H1 (cell line): ENCODE measurements at regions not wholly inside any gene's neighbourhood (a gene's known extent, or its start where the extent isn't known, plus 50 kb on each side); places are given as distances from the start of the nearest gene placed in this dataset.

Source experiments
- CTCF ChIA-PET: fragments of 300-600 bp; sonication (Branson Sonifier 250); formaldehyde crosslinking; loops from one replicate; lab custom pipeline; 2021; ENCODE audit not compliant: partially characterized antibody; lab: Charles Lee
- POLR2A ChIA-PET: fragments of 300-600 bp; sonication (Branson Sonifier 250); formaldehyde crosslinking; loops from one replicate; lab custom pipeline; 2021; ENCODE audit warnings: inconsistent platforms; ENCODE audit not compliant: partially characterized antibody; lab: Charles Lee
- DNase-seq, 2 experiments: peaks; one replicate each; pipeline versions ENCODE4 v3.0.0 to v3.0.0-alpha.2; 2010 to 2022; ENCODE audit warnings: low spot score in 2 of 2, low read depth in 1 of 2, mixed read lengths in 1 of 2
- FAIRE-seq: peaks from 2 replicates; lab custom pipeline; 2011; peaks lifted over from hg19 to GRCh38; lab: Jason Lieb, UNC
- H2AFZ ChIP-seq: 2 replicates; pipeline ENCODE4 v1.8.1; 2012; ENCODE audit warnings: low read length, inconsistent platforms
- H2AK5ac ChIP-seq: 2 replicates; pipeline ENCODE4 v1.6.1; 2013; ENCODE audit warnings: low read depth, low read length
- H2BK120ac ChIP-seq: replicated peaks from 2 replicates; pipeline ENCODE3; 2013; ENCODE audit warnings: low read depth, low read length, inconsistent platforms
- H2BK12ac ChIP-seq: 2 replicates; pipeline ENCODE4 v1.6.1; 2013; ENCODE audit warnings: low read depth, low read length
- H2BK15ac ChIP-seq: 2 replicates; pipeline ENCODE4 v1.6.1; 2013; ENCODE audit warnings: low read length
- H2BK20ac ChIP-seq: 2 replicates; pipeline ENCODE4 v1.6.1; 2013; ENCODE audit warnings: low read length
- H2BK5ac ChIP-seq: 2 replicates; pipeline ENCODE4 v1.6.1; 2013; ENCODE audit warnings: low read depth, low read length
- H3K14ac ChIP-seq: 2 replicates; pipeline ENCODE4 v1.6.1; 2013; ENCODE audit warnings: inconsistent platforms; ENCODE audit not compliant: insufficient read length
- H3K18ac ChIP-seq: 2 replicates; pipeline ENCODE4 v1.6.1; 2013; ENCODE audit warnings: low read length; ENCODE audit errors: extremely low read depth
- H3K23ac ChIP-seq: 2 replicates; pipeline ENCODE4 v1.6.1; 2013; ENCODE audit warnings: inconsistent platforms; ENCODE audit not compliant: insufficient read length
- H3K23me2 ChIP-seq: 2 replicates; pipeline ENCODE4 v1.6.1; 2013; ENCODE audit warnings: low read depth, low read length
- H3K27ac ChIP-seq: 2 replicates; pipeline ENCODE4 v1.6.1; 2011; ENCODE audit warnings: low read depth, low read length, inconsistent platforms
- H3K27me3 ChIP-seq, 4 experiments: replicated peaks in 1 of 4; 1 replicate in 1 of 4; 2 replicates in 3 of 4; pipeline versions ENCODE4 v1.6.1 to v1.8.1; 2011 to 2013; ENCODE audit warnings: low read length in 3 of 4, mild to moderate bottlenecking in 3 of 4, inconsistent platforms in 2 of 4, mixed read lengths in 2 of 4, moderate library complexity in 1 of 4; ENCODE audit not compliant: control insufficient read depth in 3 of 4, insufficient read depth in 3 of 4; ENCODE audit errors: extremely low read depth in 1 of 4
- H3K36me3 ChIP-seq, 4 experiments: 2 replicates each; pipeline versions ENCODE4 v1.6.1 to v1.8.1; 2011 to 2013; ENCODE audit warnings: mild to moderate bottlenecking in 4 of 4, low read length in 3 of 4, moderate library complexity in 2 of 4, control low read depth in 1 of 4, inconsistent platforms in 1 of 4; ENCODE audit not compliant: insufficient read depth in 4 of 4, control insufficient read depth in 2 of 4
- H3K4ac ChIP-seq: replicated peaks from 2 replicates; pipeline ENCODE3; 2013; ENCODE audit warnings: low read length, low read depth, mixed read lengths, inconsistent platforms; ENCODE audit not compliant: insufficient read length
- H3K4me1 ChIP-seq, 4 experiments: replicated peaks in 1 of 4; 1 replicate in 1 of 4; 2 replicates in 3 of 4; pipeline versions ENCODE4 v1.6.1 to v1.8.1; 2011 to 2013; ENCODE audit warnings: low read length in 3 of 4, inconsistent platforms in 2 of 4, mixed read lengths in 1 of 4; ENCODE audit not compliant: insufficient read depth in 4 of 4, control insufficient read depth in 3 of 4
- H3K4me2 ChIP-seq, 2 experiments: 2 replicates each; pipeline versions ENCODE4 v1.6.1 to v1.8.1; 2011 to 2013; ENCODE audit warnings: low read depth in 2 of 2, low read length in 2 of 2, control low read depth in 1 of 2, inconsistent platforms in 1 of 2, mild to moderate bottlenecking in 1 of 2; ENCODE audit not compliant: insufficient read depth in 1 of 2
- H3K4me3 ChIP-seq, 4 experiments: fragments of 200-600, 300-600 bp in 1 of 4; sonication (generic), shearing (Covaris generic), sonication (Bioruptor Twin) in 1 of 4; 2 replicates each; pipeline versions ENCODE4 v1.5.1 to v1.8.1; 2011 to 2016; ENCODE audit warnings: low read length in 4 of 4, low read depth in 3 of 4, control low read depth in 2 of 4, inconsistent platforms in 2 of 4, mild to moderate bottlenecking in 2 of 4, mixed read lengths in 1 of 4, moderate library complexity in 1 of 4; ENCODE audit not compliant: insufficient read depth in 2 of 4; ENCODE audit errors: extremely low read depth in 1 of 4
- H3K56ac ChIP-seq: replicated peaks from 2 replicates; pipeline ENCODE3; 2013; ENCODE audit warnings: low read depth, mild to moderate bottlenecking, mixed read lengths, low read length, inconsistent platforms; ENCODE audit not compliant: insufficient read length
- H3K79me1 ChIP-seq: 2 replicates; pipeline ENCODE4 v1.6.1; 2013; ENCODE audit warnings: low read depth, low read length, control low read depth
- H3K79me2 ChIP-seq, 2 experiments: 2 replicates each; pipeline versions ENCODE4 v1.6.1 to v1.8.1; 2012 to 2013; ENCODE audit warnings: low read length in 2 of 2, mild to moderate bottlenecking in 2 of 2, inconsistent platforms in 1 of 2; ENCODE audit not compliant: insufficient read depth in 2 of 2, control insufficient read depth in 1 of 2
- H3K9ac ChIP-seq, 4 experiments: replicated peaks in 1 of 4; 1 replicate in 1 of 4; 2 replicates in 3 of 4; pipeline versions ENCODE4 v1.6.1 to v1.8.1; 2011 to 2013; ENCODE audit warnings: low read depth in 3 of 4, low read length in 3 of 4, control low read depth in 2 of 4, mild to moderate bottlenecking in 2 of 4, moderate library complexity in 2 of 4, inconsistent platforms in 1 of 4; ENCODE audit errors: extremely low read depth in 1 of 4
- H3K9me3 ChIP-seq, 2 experiments: 2 replicates each; pipeline versions ENCODE4 v1.6.1 to v1.8.1; 2012 to 2013; ENCODE audit warnings: mild to moderate bottlenecking in 2 of 2, moderate library complexity in 2 of 2, control low read depth in 1 of 2, inconsistent platforms in 1 of 2, low read depth in 1 of 2, low read length in 1 of 2, mixed read lengths in 1 of 2; ENCODE audit not compliant: insufficient read depth in 2 of 2
- H4K20me1 ChIP-seq, 2 experiments: replicated peaks in 1 of 2; 2 replicates each; pipeline versions ENCODE3 to v1.8.1; 2011 to 2013; ENCODE audit warnings: inconsistent platforms in 2 of 2, low read length in 2 of 2, mild to moderate bottlenecking in 1 of 2; ENCODE audit not compliant: insufficient read depth in 2 of 2, control insufficient read depth in 1 of 2
- H4K5ac ChIP-seq: 2 replicates; pipeline ENCODE4 v1.6.1; 2013; ENCODE audit warnings: low read length, low read depth, mixed read lengths, inconsistent platforms; ENCODE audit not compliant: insufficient read length
- H4K8ac ChIP-seq: 2 replicates; pipeline ENCODE4 v1.8.0; 2013; ENCODE audit warnings: mild to moderate bottlenecking, moderate library complexity, low read length, inconsistent platforms; ENCODE audit not compliant: insufficient read depth; ENCODE audit errors: extremely low read depth
- H4K91ac ChIP-seq: replicated peaks from 2 replicates; pipeline ENCODE3; 2013; ENCODE audit warnings: low read length, mixed read lengths, inconsistent platforms; ENCODE audit not compliant: insufficient read length
- FOSL1 ChIP-seq: IDR thresholded peaks from 2 replicates; pipeline ENCODE4 v1.6.1; 2011; ENCODE audit warnings: mild to moderate bottlenecking, low read depth, low read length, moderate library complexity; ENCODE audit not compliant: insufficient read depth
- POU5F1 ChIP-seq: IDR thresholded peaks from 2 replicates; pipeline ENCODE4 v1.6.1; 2011; ENCODE audit warnings: low read depth, mild to moderate bottlenecking, low read length, moderate library complexity
- TAF1 ChIP-seq: IDR thresholded peaks from 2 replicates; pipeline ENCODE4 v1.6.1; 2011; ENCODE audit warnings: mild to moderate bottlenecking, low read depth, low read length
- TEAD4 ChIP-seq: IDR thresholded peaks from 2 replicates; pipeline ENCODE4 v1.6.1; 2012; ENCODE audit warnings: low read depth, low read length, inconsistent platforms, mixed read lengths
- YY1 ChIP-seq: IDR thresholded peaks from 2 replicates; pipeline ENCODE4 v1.6.1; 2011; ENCODE audit warnings: low read depth, mild to moderate bottlenecking, low read length
- WGBS, 2 experiments: shearing (Covaris generic) in 1 of 2; methylation state at CpG; one replicate each; pipeline versions ENCODE4 v1.1.6 to v1.1.7; 2013 to 2015; ENCODE audit warnings: low lambda C conversion rate in 2 of 2, mixed read lengths in 2 of 2, inconsistent platforms in 1 of 2, low coverage in 1 of 2, missing lambda C conversion rate in 1 of 2; ENCODE audit not compliant: insufficient replicate concordance in 2 of 2, insufficient coverage in 1 of 2, insufficient read length in 1 of 2; ENCODE audit errors: extremely low coverage in 1 of 2, missing lambda C conversion rate in 1 of 2; 5-methylcytosine and 5-hydroxymethylcytosine counted together

- FAIRE-seq (no peak), DNase-seq (no peak)
- H3K4me2 ChIP-seq: no peak overlapping the region
- no peak overlapping the region for H3K9ac ChIP-seq
- no peak overlapping the region for H2AFZ ChIP-seq
- H4K5ac ChIP-seq: no peak overlapping the region
- H2BK120ac ChIP-seq: no peak overlapping the region
- H3K14ac ChIP-seq: no peak overlapping the region
- no peak overlapping the region for H3K4me3 ChIP-seq
- POLR2A ChIA-PET: no interaction called here
- no peaks in the 10 kb centered on the region for H3K79me1 ChIP-seq
- no peaks in the 10 kb centered on the region for H4K20me1 ChIP-seq
- H2BK15ac ChIP-seq: no peak overlapping the region
- no peak overlapping the region for H2BK5ac ChIP-seq
- no peak overlapping the region for H2AK5ac ChIP-seq
- no peak overlapping the region for H4K8ac ChIP-seq
- H2BK20ac ChIP-seq: no peak overlapping the region
- H3K18ac ChIP-seq: no peak overlapping the region
- H3K56ac ChIP-seq: no peak overlapping the region
- no peak overlapping the region for H4K91ac ChIP-seq
- 84% methylated on average over 2 of the region's 2 CpGs; no CpG with 5 or more reads in 1 of the 2 experiments for WGBS, 2 experiments
- H2BK12ac ChIP-seq: no peak overlapping the region
- no peaks in the 10 kb centered on the region for H3K4me1 ChIP-seq
- H3K4ac ChIP-seq: no peak overlapping the region
- CTCF ChIA-PET: interaction anchor here (1.4 kb wide), 1 partner anchor 9 kb away, joined by 5 read pairs; no protein-coding TSS in a partner anchor
- H3K23ac ChIP-seq: no peak overlapping the region
- H3K9me3 ChIP-seq: no peaks in the 10 kb centered on the region
- no peak for TF ChIP-seq TAF1
- no peak for TF ChIP-seq YY1
- TF ChIP-seq POU5F1: no peak
- TF ChIP-seq TEAD4: no peak
- TF ChIP-seq FOSL1: no peak
- H3K27me3 ChIP-seq: no peaks in the 10 kb centered on the region
- H3K27ac ChIP-seq: no peak overlapping the region
- H3K23me2 ChIP-seq: no peaks in the 10 kb centered on the region
- H3K79me2 ChIP-seq: no peaks in the 10 kb centered on the region
- H3K36me3 ChIP-seq: no peaks in the 10 kb centered on the region; a peak in 1 of 8 replicates
Observed at GRCh38 chr13:79647533-79647932, 166.6 kb downstream of the NDFIP2 start.
